HUES64 (cell line): ENCODE measurements at regions not wholly inside any gene's neighbourhood (a gene's known extent, or its start where the extent isn't known, plus 50 kb on each side); places are given as distances from the start of the nearest gene placed in this dataset.

Experiments used
- H3K27ac ChIP-seq: 2 replicates; pipeline ENCODE4 v1.7.0; 2013; ENCODE audit warnings: low read depth, low read length, inconsistent platforms
- H3K27me3 ChIP-seq: 2 replicates; pipeline ENCODE4 v1.6.1; 2013; ENCODE audit warnings: mild to moderate bottlenecking, low read length; ENCODE audit not compliant: insufficient read depth
- H3K36me3 ChIP-seq: 2 replicates; pipeline ENCODE4 v1.6.1; 2013; ENCODE audit warnings: mild to moderate bottlenecking, low read length; ENCODE audit not compliant: insufficient read depth
- H3K4me1 ChIP-seq: 2 replicates; pipeline ENCODE4 v1.6.1; 2013; ENCODE audit warnings: mild to moderate bottlenecking, low read length, moderate library complexity; ENCODE audit not compliant: insufficient read depth
- H3K4me3 ChIP-seq: 2 replicates; pipeline ENCODE4 v1.5.1; 2013; ENCODE audit warnings: mild to moderate bottlenecking, low read length, moderate library complexity
- H3K9ac ChIP-seq: 2 replicates; pipeline ENCODE4 v1.6.1; 2013; ENCODE audit warnings: mild to moderate bottlenecking, low read depth, low read length
- H3K9me3 ChIP-seq: 2 replicates; pipeline ENCODE4 v1.6.1; 2013; ENCODE audit warnings: low read depth, low read length; ENCODE audit not compliant: insufficient read depth
- WGBS: fragments of 150-250, 120-280 bp; methylation state at CpG from one replicate; pipeline ENCODE4 v1.1.7; 2013; ENCODE audit warnings: missing lambda C conversion rate; 5-methylcytosine and 5-hydroxymethylcytosine counted together

- H3K9ac ChIP-seq, result no peak overlapping the region
- peaks cover 30% of the 10 kb centered on the region for H3K4me1 ChIP-seq
- H3K27me3 ChIP-seq, result no peaks in the 10 kb centered on the region
- 62% methylated on average over 9 of the region's 11 CpGs for WGBS
- H3K36me3 ChIP-seq, result no peaks in the 10 kb centered on the region
- H3K9me3 ChIP-seq, result no peaks in the 10 kb centered on the region
- no peak overlapping the region for H3K4me3 ChIP-seq
- peak overlapping the region; percentile 42; the same call in 1 of the 2 replicates for H3K27ac ChIP-seq
Measured at GRCh38 chr1:58158506-58159433, 387.8 kb downstream of the OMA1 start.

DNA sequence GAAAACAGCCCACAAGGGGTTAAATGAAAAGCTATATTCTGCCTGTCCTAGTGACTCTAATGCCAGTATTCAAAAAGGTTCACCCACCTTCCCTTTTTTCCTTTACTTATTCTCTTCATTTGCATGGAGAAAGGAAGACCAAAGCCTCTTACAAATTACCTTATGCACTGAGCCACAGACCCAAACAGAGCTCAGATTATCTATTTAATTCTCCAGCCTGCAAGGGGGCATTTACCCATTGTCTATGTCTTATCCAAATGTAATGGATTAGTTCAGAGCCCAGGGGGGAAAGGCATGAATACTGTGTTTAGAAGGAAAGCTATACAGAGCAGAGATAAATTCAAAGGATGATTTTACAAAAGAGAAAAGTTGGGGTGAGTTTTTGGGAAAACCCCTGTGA, 388.5 kb downstream of the OMA1 start:
- H3K9ac ChIP-seq, result no peak overlapping the region
- no peak overlapping the region for H3K4me3 ChIP-seq
- peaks cover 30% of the 10 kb centered on the region for H3K4me1 ChIP-seq
- H3K27ac ChIP-seq, result peak overlapping the region; percentile 34; the same call in 1 of the 2 replicates
- no peaks in the 10 kb centered on the region for H3K27me3 ChIP-seq
- H3K36me3 ChIP-seq, result no peaks in the 10 kb centered on the region
- H3K9me3 ChIP-seq, result no peaks in the 10 kb centered on the region

DNA sequence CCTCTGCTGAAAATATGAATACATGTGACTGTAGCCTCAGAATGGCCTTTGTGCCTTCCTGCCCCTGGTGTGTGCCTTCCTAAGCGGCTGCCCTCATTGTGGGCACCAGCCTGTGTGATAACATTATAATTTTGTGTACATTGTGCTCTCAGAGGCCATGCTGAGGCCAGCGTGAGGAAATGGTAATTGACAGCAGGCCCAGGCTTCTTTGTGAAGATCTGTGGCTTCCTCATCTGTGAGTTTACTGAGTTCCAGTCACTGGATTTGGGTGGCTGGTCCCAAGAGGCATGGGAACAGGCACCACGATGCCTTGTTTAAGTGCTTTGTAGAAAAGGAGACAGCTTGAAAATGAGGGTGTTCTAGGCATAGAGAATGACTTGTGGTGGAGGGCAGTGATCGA, 389.3 kb downstream of the OMA1 start:
- Histone ChIP-seq H3K36me3 (no peaks in the 10 kb centered on the region), H3K4me1 (peaks cover 28% of the 10 kb centered on the region), H3K9ac (no peak overlapping the region), H3K4me3 (no peak overlapping the region), H3K27me3 (no peaks in the 10 kb centered on the region), H3K9me3 (no peaks in the 10 kb centered on the region), H3K27ac (peak overlapping the region; percentile 34; the same call in 1 of the 2 replicates)
- 68% methylated on average over 4 of the region's 4 CpGs for WGBS

DNA sequence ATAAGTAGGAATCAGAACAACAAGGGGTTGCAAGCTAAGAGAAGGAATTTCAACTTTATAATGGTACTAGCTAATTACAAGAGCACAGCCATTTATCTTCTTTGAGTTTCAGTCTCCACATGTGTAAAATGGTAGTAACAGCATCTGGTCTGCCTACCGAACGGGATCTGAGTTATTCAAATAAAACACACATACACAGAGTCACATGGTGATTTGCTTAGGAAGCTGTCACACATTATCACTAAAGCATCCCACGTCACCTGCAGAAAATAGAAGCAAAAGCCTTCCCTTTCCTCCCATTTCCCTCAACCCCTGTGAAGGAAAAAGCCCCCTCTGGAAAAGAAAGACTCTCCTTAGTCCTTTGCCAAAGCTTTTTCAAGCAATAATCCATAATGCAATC, 389.7 kb downstream of the OMA1 start:
- no peaks in the 10 kb centered on the region for H3K36me3 ChIP-seq
- peak overlapping the region; percentile 34; the same call in 1 of the 2 replicates for H3K27ac ChIP-seq
- H3K9ac ChIP-seq, result no peak overlapping the region
- no peaks in the 10 kb centered on the region for H3K9me3 ChIP-seq
- no peaks in the 10 kb centered on the region for H3K27me3 ChIP-seq
- H3K4me1 ChIP-seq, result peaks cover 28% of the 10 kb centered on the region
- 82% methylated on average over 3 of the region's 3 CpGs for WGBS
- no peak overlapping the region for H3K4me3 ChIP-seq

GRCh38 chr1:58156124-58156468, 390.4 kb downstream of the OMA1 start:
- Histone ChIP-seq H3K9ac (no peak overlapping the region), H3K27ac (no peak overlapping the region), H3K9me3 (no peaks in the 10 kb centered on the region), H3K36me3 (no peaks in the 10 kb centered on the region), H3K4me1 (peaks cover 28% of the 10 kb centered on the region), H3K4me3 (no peak overlapping the region), H3K27me3 (no peaks in the 10 kb centered on the region)
- WGBS, result 100% methylated on average over 1 of the region's 1 CpG

GRCh38 chr1:58155418-58156123, 391.0 kb downstream of the OMA1 start:
- Histone ChIP-seq H3K9me3 (no peaks in the 10 kb centered on the region), H3K36me3 (no peaks in the 10 kb centered on the region), H3K27ac (no peak overlapping the region), H3K4me3 (no peak overlapping the region), H3K27me3 (no peaks in the 10 kb centered on the region), H3K9ac (no peak overlapping the region), H3K4me1 (peaks cover 28% of the 10 kb centered on the region)
- WGBS, result 80% methylated on average over 7 of the region's 7 CpGs

DNA sequence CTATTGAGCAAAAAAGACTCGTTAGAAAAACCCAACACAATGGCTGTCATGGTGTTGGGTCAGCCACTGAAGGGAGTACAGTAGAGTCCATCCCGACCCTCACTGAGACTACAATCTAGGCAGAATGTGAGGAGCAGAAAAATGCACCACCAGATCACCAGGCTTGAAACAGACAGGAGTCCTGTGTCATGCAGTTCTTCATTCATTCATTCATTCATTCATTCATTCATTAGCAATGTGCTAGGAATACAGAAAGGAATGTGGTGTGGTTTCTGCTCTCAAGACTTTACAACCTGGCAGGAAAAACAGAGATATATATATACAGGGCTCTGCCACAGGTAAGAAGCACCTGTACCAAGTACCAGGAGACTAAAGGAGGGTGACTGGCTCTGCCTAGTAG, 392.3 kb downstream of the OMA1 start:
- H3K36me3 ChIP-seq, result no peaks in the 10 kb centered on the region

DNA sequence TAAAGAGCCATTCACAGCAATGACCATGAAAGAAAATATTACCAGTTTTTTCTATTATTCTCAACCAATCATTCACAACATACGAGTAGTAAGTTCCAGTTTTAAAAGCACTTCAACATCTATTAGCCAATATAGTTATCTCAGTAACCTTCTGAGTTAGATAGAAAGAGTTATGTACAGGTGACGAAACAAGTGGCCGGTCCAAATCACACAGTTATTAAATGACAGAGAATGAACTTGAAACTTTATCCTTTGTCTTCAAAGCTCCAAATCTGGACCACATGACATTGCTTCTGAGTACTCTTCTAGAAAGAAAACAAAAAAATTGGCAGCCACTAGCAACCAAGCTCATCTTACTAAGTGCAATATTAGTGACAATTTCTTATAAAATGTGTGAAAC, 393.8 kb downstream of the OMA1 start:
- WGBS, result 96% methylated on average over 3 of the region's 3 CpGs

More for the DNA sequence above, 392.3 kb downstream of the OMA1 start:
- Histone ChIP-seq H3K27ac (no peak overlapping the region), H3K27me3 (no peaks in the 10 kb centered on the region), H3K9ac (no peak overlapping the region), H3K4me3 (no peak overlapping the region), H3K4me1 (peaks cover 28% of the 10 kb centered on the region), H3K9me3 (no peaks in the 10 kb centered on the region)
- WGBS, result 89% methylated on average over 2 of the region's 2 CpGs

DNA sequence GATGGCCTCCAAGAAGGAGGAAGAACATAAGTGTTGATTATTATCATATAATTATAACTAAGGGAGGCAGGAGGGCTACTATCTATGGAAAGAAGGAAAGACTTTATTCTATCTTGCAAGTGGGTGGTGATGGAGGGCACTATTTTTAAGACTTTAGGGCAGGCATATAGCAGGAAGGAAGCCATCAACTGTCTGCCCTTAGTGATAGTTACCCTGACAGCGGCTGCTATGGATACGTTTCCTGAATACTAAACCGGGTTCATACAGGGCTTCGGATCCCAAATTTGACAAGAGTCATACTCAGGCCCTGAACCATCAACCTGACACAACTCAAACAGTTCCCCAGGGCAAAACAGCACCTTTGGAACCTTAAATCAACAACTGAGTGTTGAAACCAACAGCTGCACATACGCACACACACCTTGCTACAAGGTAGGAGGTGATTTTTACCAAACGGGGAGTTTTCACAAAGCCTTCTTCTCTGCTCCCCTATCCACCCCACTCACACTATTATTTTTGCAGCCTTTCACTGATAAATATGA, 397.2 kb downstream of the OMA1 start:
- Histone ChIP-seq H3K4me3 (no peak overlapping the region), H3K27ac (no peak overlapping the region), H3K27me3 (no peaks in the 10 kb centered on the region), H3K9ac (no peak overlapping the region), H3K4me1 (no peaks in the 10 kb centered on the region), H3K36me3 (no peaks in the 10 kb centered on the region), H3K9me3 (no peaks in the 10 kb centered on the region)
- 91% methylated on average over 6 of the region's 6 CpGs for WGBS

More for the DNA sequence above, 393.8 kb downstream of the OMA1 start:
- H3K9me3 ChIP-seq, result no peaks in the 10 kb centered on the region
- H3K4me3 ChIP-seq, result no peak overlapping the region
- no peak overlapping the region for H3K27ac ChIP-seq
- H3K36me3 ChIP-seq, result no peaks in the 10 kb centered on the region
- H3K27me3 ChIP-seq, result no peaks in the 10 kb centered on the region
- H3K9ac ChIP-seq, result no peak overlapping the region
- H3K4me1 ChIP-seq, result peaks cover 16% of the 10 kb centered on the region

- no peaks in the 10 kb centered on the region for H3K27me3 ChIP-seq
- WGBS, result 84% methylated on average over 5 of the region's 5 CpGs
- 0 out of 2 replicates have a peak, but pooled peaks cover 5% of the 10 kb centered on the region for H3K9me3 ChIP-seq
- H3K4me3 ChIP-seq, result no peak overlapping the region
- no peaks in the 10 kb centered on the region for H3K4me1 ChIP-seq
- no peak overlapping the region for H3K9ac ChIP-seq
- H3K36me3 ChIP-seq, result no peaks in the 10 kb centered on the region
- H3K27ac ChIP-seq, result no peak overlapping the region
Measured at GRCh38 chr1:58144698-58145270, 401.7 kb downstream of the OMA1 start.
